DOHH2 (cell line): ENCODE measurements at regions not wholly inside any gene's neighbourhood (a gene's known extent, or its start where the extent isn't known, plus 50 kb on each side); places are given as distances from the start of the nearest gene placed in this dataset.

ENCODE experiments used
- EZH2phosphoT487 ChIP-seq: fragments of 200-600 bp; sonication (generic); IDR thresholded peaks from 2 replicates; pipeline ENCODE4 v1.6.1; 2017; ENCODE audit warnings: borderline replicate concordance, mild to moderate bottlenecking, antibody characterized with exemption, low read length, moderate library complexity, mixed read lengths
- TF ChIP-seq, protein P1 (sequence below): fragments of 200-600 bp; sonication (generic); IDR thresholded peaks from one replicate; pipeline ENCODE4 v1.5.1; 2014; ENCODE audit warnings: antibody characterized with exemption, mild to moderate bottlenecking, low read depth, low read length; ENCODE audit not compliant: poor library complexity, severe bottlenecking

DNA sequence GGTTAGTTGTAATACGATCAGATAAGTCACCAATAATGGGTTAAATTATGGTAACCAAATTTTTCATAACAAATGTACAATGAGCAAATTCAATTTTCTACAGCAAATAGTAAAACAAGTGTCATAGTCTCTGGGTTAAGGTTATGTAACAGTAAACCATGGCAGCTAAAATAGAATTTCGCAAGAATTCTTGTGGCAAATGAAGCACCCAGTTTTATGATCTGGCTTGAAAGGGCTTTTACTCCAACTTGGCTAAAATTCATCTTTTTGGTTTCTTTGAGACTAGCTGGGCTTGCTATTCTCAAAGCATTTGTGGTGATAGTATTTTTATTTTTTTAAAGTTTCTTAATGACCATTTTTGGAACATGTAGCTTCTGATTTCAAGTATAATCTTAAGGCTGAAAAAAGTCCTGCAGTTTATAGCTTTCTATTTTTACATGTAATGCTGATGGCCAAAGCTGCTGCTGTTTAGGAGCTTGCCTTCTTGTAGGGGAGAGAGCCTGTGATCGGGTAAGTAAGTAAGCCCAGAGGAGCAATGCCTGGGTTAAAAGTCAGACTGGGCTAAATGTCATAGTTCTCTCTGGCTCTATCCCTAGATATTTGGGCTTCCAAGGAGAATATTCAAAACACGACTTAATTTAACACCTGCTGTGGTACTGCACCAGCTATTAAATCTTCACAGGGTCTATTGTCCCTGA lies 55.5 kb upstream of the SYPL1 start:
- TF ChIP-seq EZH2phosphoT487: no peak
- TF ChIP-seq, protein P1, sequence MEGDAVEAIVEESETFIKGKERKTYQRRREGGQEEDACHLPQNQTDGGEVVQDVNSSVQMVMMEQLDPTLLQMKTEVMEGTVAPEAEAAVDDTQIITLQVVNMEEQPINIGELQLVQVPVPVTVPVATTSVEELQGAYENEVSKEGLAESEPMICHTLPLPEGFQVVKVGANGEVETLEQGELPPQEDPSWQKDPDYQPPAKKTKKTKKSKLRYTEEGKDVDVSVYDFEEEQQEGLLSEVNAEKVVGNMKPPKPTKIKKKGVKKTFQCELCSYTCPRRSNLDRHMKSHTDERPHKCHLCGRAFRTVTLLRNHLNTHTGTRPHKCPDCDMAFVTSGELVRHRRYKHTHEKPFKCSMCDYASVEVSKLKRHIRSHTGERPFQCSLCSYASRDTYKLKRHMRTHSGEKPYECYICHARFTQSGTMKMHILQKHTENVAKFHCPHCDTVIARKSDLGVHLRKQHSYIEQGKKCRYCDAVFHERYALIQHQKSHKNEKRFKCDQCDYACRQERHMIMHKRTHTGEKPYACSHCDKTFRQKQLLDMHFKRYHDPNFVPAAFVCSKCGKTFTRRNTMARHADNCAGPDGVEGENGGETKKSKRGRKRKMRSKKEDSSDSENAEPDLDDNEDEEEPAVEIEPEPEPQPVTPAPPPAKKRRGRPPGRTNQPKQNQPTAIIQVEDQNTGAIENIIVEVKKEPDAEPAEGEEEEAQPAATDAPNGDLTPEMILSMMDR: no peak
